A549 (cell line): ENCODE measurements at regions not wholly inside any gene's neighbourhood (a gene's known extent, or its start where the extent isn't known, plus 50 kb on each side); places are given as distances from the start of the nearest gene placed in this dataset.

Experiments used
- ATAC-seq, 2 experiments: fragments of 200-7000 bp in 1 of 2; fragments of >200 bp in 1 of 2; cut with Nextera tagmentation in 1 of 2; cut with Tn5 transposase in 1 of 2; 3 replicates each; pipeline versions ENCODE4 v1.8.0 to v1.9.1; 2018 to 2020; ENCODE audit warnings: mild to moderate bottlenecking in 1 of 2, moderate library complexity in 1 of 2
- CTCF ChIA-PET: fragments of 300-600 bp; sonication (Branson Sonifier 250); formaldehyde crosslinking; extraction: SDS; loops from one replicate; lab custom pipeline; 2021; ENCODE audit warnings: antibody characterized with exemption, inconsistent platforms; lab: Yijun Ruan, JAX
- POLR2A ChIA-PET: fragments of 350-600 bp; formaldehyde crosslinking; extraction: SDS; loops from one replicate; lab custom pipeline; 2021; ENCODE audit warnings: antibody characterized with exemption, inconsistent platforms; lab: Yijun Ruan, JAX
- DNase-seq, 2 experiments: peaks; one replicate each; pipeline versions ENCODE4 v3.0.0 to v3.0.0-alpha.2; 2011 to 2016; ENCODE audit warnings: low read depth in 1 of 2, low spot score in 1 of 2
- FAIRE-seq: peaks from 2 replicates; lab custom pipeline; 2011; peaks lifted over from hg19 to GRCh38; lab: Jason Lieb, UNC
- H3K27ac ChIP-seq, 2 experiments: fragments of >200 bp; sonication (Bioruptor Twin); formaldehyde crosslinking; 3 replicates each; pipeline ENCODE4 v1.5.1; 2016 to 2017
- H3K4me1 ChIP-seq: fragments of >200 bp; sonication (Bioruptor Twin); formaldehyde crosslinking; 3 replicates; pipeline ENCODE4 v1.6.1; 2016
- H3K4me2 ChIP-seq: fragments of >200 bp; sonication (Bioruptor Twin); formaldehyde crosslinking; 3 replicates; pipeline ENCODE4 v1.6.1; 2016
- H3K4me3 ChIP-seq: fragments of >200 bp; sonication (Bioruptor Twin); formaldehyde crosslinking; 3 replicates; pipeline ENCODE4 v1.5.1; 2016
- H3K9me3 ChIP-seq: fragments of >200 bp; sonication (Bioruptor Twin); formaldehyde crosslinking; 3 replicates; pipeline ENCODE4 v1.6.1; 2016
- CHD4 ChIP-seq: fragments of 200-600 bp; sonication (generic); IDR thresholded peaks from 2 replicates; pipeline ENCODE4 v1.6.1; 2016; ENCODE audit warnings: antibody characterized with exemption, mild to moderate bottlenecking, borderline replicate concordance
- EHF ChIP-seq: fragments of 250-450 bp; sonication (Bioruptor Pico); IDR thresholded peaks from 2 replicates; pipeline ENCODE4 v1.5.0; 2020; ENCODE audit warnings: mild to moderate bottlenecking
- EHMT2 ChIP-seq: fragments of 200-600 bp; sonication (generic); IDR thresholded peaks from 2 replicates; pipeline ENCODE4 v1.6.1; 2016; ENCODE audit warnings: antibody characterized with exemption, low read depth, mild to moderate bottlenecking, moderate library complexity
- FOSB ChIP-seq: fragments of 250-450 bp; sonication (Bioruptor Pico); IDR thresholded peaks from 2 replicates; pipeline ENCODE4 v1.5.0; 2020; ENCODE audit warnings: mild to moderate bottlenecking, moderate library complexity
- FOXS1 ChIP-seq: fragments of 250-450 bp; sonication (Bioruptor Pico); IDR thresholded peaks from 2 replicates; pipeline ENCODE4 v1.5.0; 2020; ENCODE audit warnings: mild to moderate bottlenecking, moderate library complexity
- HDAC2 ChIP-seq: fragments of 200-600 bp; sonication (generic); IDR thresholded peaks from 2 replicates; pipeline ENCODE4 v1.6.1; 2016
- HOXA7 ChIP-seq: fragments of 250-450 bp; sonication (Bioruptor Pico); IDR thresholded peaks from 2 replicates; pipeline ENCODE4 v1.5.0; 2020; ENCODE audit warnings: mild to moderate bottlenecking, moderate library complexity
- MAFK ChIP-seq: fragments of 450-650 bp; IDR thresholded peaks from 2 replicates; pipeline ENCODE4 v1.6.1; 2014; ENCODE audit not compliant: partially characterized antibody
- MAZ ChIP-seq: fragments of 150-350 bp; IDR thresholded peaks from 2 replicates; pipeline ENCODE4 v1.6.1; 2014; ENCODE audit warnings: antibody characterized with exemption, low read depth, low read length, borderline replicate concordance
- NPAS2 ChIP-seq: fragments of 250-450 bp; sonication (Bioruptor Pico); IDR thresholded peaks from 2 replicates; pipeline ENCODE4 v1.8.0; 2022; ENCODE audit warnings: mild to moderate bottlenecking, moderate library complexity, borderline replicate concordance
- PHF8 ChIP-seq: fragments of 200-600 bp; sonication (generic); IDR thresholded peaks from 2 replicates; pipeline ENCODE4 v1.6.1; 2016; ENCODE audit warnings: low read depth, mild to moderate bottlenecking, antibody characterized with exemption, moderate library complexity, borderline replicate concordance
- POLR2A ChIP-seq: IDR thresholded peaks from 2 replicates; pipeline ENCODE4 v1.6.1; 2012; ENCODE audit warnings: mild to moderate bottlenecking, low read length
- POLR2AphosphoS2 ChIP-seq: conservative IDR thresholded peaks from 2 replicates; pipeline ENCODE4 v1.6.1; 2012; ENCODE audit warnings: low read length, improper control_type of control experiment, inconsistent platforms
- RAD21 ChIP-seq, 2 experiments: fragments of >200 bp in 1 of 2; sonication (Bioruptor Twin) in 1 of 2; formaldehyde crosslinking in 1 of 2; IDR thresholded peaks in 1 of 2; conservative IDR thresholded peaks in 1 of 2; 2 replicates in 1 of 2; 3 replicates in 1 of 2; pipeline ENCODE4 v1.6.1; 2012 to 2018; ENCODE audit warnings: inconsistent platforms in 1 of 2
- RCOR1 ChIP-seq: fragments of 150-350 bp; IDR thresholded peaks from 2 replicates; pipeline ENCODE4 v1.6.1; 2014; ENCODE audit warnings: antibody characterized with exemption, low read length, low read depth
- SREBF2 ChIP-seq: fragments of 450-650 bp; IDR thresholded peaks from 2 replicates; pipeline ENCODE4 v1.6.1; 2014; ENCODE audit warnings: mild to moderate bottlenecking, moderate library complexity
- WGBS: methylation state at CpG from one replicate; pipeline ENCODE4 v1.1.6; 2017; ENCODE audit errors: missing lambda C conversion rate; 5-methylcytosine and 5-hydroxymethylcytosine counted together
- TF ChIP-seq, protein P1 (sequence below): fragments of 250-450 bp; sonication (Bioruptor Pico); IDR thresholded peaks from 2 replicates; pipeline ENCODE4 v1.5.0; 2021; ENCODE audit warnings: mild to moderate bottlenecking, moderate library complexity, borderline replicate concordance
- TF ChIP-seq, protein P2 (sequence below): fragments of 150-350 bp; IDR thresholded peaks from 2 replicates; pipeline ENCODE4 v1.6.1; 2014; ENCODE audit warnings: low read depth, mild to moderate bottlenecking, low read length
- TF ChIP-seq, protein P3 (sequence below): fragments of >200 bp; sonication (Bioruptor Twin); formaldehyde crosslinking; IDR thresholded peaks from 3 replicates; pipeline ENCODE4 v1.5.1; 2016
- TF ChIP-seq, protein P4 (sequence below): IDR thresholded peaks from 2 replicates; pipeline ENCODE4 v1.6.1; 2012

DNA sequence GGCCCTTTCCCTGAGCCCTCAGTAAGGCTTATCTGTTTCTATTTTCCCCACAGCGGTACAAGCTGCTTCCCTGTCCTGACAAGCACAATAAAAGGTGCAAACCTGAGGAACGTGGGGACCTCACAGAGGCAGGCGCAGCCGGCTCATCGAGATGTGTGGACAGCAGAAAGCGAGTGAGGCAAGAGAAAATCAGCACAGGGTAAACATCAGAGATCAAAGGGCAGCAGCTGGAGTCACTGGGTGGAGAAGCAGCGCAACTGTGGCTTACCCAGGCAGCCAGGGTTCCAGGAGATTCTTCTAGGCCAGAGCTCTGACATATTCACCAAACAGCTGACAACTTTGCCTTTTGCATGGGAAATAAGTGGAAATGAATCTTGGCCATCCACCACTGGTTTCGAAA lies 212.6 kb downstream of the WDR11 start (continued):
- TF ChIP-seq, protein P1, sequence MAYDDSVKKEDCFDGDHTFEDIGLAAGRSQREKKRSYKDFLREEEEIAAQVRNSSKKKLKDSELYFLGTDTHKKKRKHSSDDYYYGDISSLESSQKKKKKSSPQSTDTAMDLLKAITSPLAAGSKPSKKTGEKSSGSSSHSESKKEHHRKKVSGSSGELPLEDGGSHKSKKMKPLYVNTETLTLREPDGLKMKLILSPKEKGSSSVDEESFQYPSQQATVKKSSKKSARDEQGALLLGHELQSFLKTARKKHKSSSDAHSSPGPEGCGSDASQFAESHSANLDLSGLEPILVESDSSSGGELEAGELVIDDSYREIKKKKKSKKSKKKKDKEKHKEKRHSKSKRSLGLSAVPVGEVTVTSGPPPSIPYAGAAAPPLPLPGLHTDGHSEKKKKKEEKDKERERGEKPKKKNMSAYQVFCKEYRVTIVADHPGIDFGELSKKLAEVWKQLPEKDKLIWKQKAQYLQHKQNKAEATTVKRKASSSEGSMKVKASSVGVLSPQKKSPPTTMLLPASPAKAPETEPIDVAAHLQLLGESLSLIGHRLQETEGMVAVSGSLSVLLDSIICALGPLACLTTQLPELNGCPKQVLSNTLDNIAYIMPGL (CRISPR knock-in tag) = no peak
- no peak for TF ChIP-seq RCOR1

DNA sequence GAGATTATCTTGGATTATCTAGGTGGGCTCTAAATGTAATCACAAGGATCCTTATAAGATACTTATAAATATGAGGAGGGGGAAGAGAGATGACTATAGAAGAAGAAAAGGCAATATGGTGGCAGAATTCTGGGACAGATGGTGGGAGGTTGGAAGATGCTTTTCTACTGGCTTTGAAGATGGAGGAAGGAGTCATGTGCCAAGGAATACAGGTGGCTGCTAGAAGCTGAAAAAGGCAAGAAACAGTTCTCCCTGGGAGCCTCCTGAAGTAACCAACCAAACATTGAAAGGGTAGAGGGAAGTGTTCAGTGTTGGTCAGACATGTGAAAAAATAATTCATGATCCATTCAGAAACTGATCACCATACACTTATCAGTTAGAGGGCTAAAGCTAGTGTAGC lies 213.3 kb downstream of the WDR11 start:
- no peak for DNase-seq
- H3K4me1 ChIP-seq = no peaks in the 10 kb centered on the region
- no peaks in the 10 kb centered on the region; the same call in 2 of the 3 replicates for H3K9me3 ChIP-seq
- no peak overlapping the region for H3K4me3 ChIP-seq
- no peak for TF ChIP-seq FOSB (CRISPR knock-in tag)
- TF ChIP-seq EHMT2 = no peak
- TF ChIP-seq, all 56 proteins: peak for 0
- no peak for FAIRE-seq
- ChIA-PET CTCF (no interaction called here), POLR2A (no interaction called here)
- Histone ChIP-seq H3K27ac (no peak overlapping the region), H3K4me2 (no peak overlapping the region)
- no peak for ATAC-seq

DNA sequence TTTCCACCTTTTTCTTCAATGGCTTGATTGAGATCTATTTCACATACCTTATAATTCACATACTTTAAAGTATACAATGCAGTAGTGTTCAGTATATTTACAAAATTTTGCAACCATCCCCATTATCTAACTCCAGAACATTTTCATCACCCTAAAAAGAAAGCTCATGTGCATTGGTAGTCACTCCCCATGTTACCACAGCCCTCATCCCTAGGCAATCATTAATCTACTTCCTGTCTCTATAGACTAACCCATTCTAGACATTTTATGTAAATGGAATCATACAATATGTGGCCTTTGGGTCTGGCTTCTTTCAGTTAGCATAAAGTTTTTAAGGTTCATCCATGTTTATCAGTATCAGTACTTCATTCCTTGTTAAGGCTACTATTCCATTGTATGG lies 214.2 kb downstream of the WDR11 start:
- H3K4me1 ChIP-seq = no peaks in the 10 kb centered on the region
- ChIA-PET POLR2A (no interaction called here), CTCF (no interaction called here)
- ATAC-seq (no peak), FAIRE-seq (no peak), DNase-seq (no peak)
- TF ChIP-seq, protein P2, sequence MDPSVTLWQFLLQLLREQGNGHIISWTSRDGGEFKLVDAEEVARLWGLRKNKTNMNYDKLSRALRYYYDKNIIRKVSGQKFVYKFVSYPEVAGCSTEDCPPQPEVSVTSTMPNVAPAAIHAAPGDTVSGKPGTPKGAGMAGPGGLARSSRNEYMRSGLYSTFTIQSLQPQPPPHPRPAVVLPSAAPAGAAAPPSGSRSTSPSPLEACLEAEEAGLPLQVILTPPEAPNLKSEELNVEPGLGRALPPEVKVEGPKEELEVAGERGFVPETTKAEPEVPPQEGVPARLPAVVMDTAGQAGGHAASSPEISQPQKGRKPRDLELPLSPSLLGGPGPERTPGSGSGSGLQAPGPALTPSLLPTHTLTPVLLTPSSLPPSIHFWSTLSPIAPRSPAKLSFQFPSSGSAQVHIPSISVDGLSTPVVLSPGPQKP = no peak
- no peak for TF ChIP-seq FOXS1 (CRISPR knock-in tag)
- TF ChIP-seq, protein P3, sequence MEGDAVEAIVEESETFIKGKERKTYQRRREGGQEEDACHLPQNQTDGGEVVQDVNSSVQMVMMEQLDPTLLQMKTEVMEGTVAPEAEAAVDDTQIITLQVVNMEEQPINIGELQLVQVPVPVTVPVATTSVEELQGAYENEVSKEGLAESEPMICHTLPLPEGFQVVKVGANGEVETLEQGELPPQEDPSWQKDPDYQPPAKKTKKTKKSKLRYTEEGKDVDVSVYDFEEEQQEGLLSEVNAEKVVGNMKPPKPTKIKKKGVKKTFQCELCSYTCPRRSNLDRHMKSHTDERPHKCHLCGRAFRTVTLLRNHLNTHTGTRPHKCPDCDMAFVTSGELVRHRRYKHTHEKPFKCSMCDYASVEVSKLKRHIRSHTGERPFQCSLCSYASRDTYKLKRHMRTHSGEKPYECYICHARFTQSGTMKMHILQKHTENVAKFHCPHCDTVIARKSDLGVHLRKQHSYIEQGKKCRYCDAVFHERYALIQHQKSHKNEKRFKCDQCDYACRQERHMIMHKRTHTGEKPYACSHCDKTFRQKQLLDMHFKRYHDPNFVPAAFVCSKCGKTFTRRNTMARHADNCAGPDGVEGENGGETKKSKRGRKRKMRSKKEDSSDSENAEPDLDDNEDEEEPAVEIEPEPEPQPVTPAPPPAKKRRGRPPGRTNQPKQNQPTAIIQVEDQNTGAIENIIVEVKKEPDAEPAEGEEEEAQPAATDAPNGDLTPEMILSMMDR = no peak
- no peak for TF ChIP-seq HOXA7 (CRISPR knock-in tag)
- no peak for TF ChIP-seq CHD4
- TF ChIP-seq PHF8 = no peak
- no peak for TF ChIP-seq SREBF2
- no peak for TF ChIP-seq MAFK
- no peak for TF ChIP-seq HDAC2
- no peak for TF ChIP-seq EHF (CRISPR knock-in tag)
- no peak for TF ChIP-seq POLR2A
- no peak for TF ChIP-seq MAZ
- no peak for TF ChIP-seq FOSB (CRISPR knock-in tag)
- H3K9me3 ChIP-seq = no peaks in the 10 kb centered on the region; the same call in 2 of the 3 replicates
- H3K27ac ChIP-seq = no peak overlapping the region
- H3K4me3 ChIP-seq = no peak overlapping the region
- H3K4me2 ChIP-seq = no peak overlapping the region

DNA sequence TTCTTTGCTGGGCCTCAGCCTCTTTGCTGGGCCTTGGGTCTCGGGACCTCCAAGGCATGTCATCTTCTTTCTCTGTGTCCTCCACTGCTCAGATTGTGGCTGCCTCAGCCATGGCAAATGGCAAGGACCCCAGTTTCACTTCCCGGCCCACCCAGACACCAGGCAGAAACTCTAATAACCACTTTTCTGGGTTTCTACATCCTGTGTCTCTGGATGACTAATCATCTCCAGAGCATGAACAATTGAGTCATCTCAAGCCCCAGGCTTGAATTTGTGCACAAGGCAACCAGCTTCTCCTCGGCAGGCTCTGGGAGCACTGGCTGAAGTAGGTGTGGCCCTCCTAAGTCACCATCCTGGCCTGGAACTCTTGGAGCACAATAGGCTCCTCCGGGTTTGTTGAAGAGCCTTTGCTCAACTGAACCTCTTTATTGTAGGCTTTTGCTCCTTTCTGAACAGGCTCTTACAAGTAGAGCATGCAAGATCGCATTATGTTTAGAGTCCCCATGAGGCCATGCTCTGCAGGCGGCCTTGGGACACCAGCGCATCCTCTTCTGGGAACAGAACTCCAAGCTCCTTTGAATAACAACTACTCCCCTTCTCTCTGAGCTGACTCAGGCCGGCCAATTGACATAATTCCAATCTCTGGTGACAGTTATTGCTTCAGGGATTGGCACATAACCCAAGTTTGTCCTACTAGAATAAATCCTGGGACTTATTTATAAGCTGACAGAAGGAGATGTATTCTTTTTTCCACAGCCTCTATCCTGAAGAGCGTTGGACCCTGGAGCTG lies 218.1 kb downstream of the WDR11 start:
- POLR2A ChIA-PET = no interaction called here
- no peak for FAIRE-seq
- CTCF ChIA-PET = interaction anchor here (0.8 kb wide), 1 partner anchor 669 kb away, joined by 3 read pairs; no protein-coding TSS in a partner anchor

More for the DNA sequence above, 218.1 kb downstream of the WDR11 start:
- Histone ChIP-seq H3K4me2 (no peak overlapping the region), H3K27ac (no peak overlapping the region), H3K4me3 (no peak overlapping the region), H3K4me1 (no peaks in the 10 kb centered on the region), H3K9me3 (no peaks in the 10 kb centered on the region; the same call in 2 of the 3 replicates)
- WGBS = 40% methylated on average over 8 of the region's 9 CpGs
- no peak for TF ChIP-seq SREBF2
- no peak for TF ChIP-seq EHMT2
- TF ChIP-seq EHF (CRISPR knock-in tag) = no peak
- no peak for TF ChIP-seq POLR2AphosphoS2
- TF ChIP-seq, protein P4, sequence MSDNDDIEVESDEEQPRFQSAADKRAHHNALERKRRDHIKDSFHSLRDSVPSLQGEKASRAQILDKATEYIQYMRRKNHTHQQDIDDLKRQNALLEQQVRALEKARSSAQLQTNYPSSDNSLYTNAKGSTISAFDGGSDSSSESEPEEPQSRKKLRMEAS = no peak
- no peak for TF ChIP-seq MAZ
- no peak for TF ChIP-seq NPAS2
- no peak for TF ChIP-seq RAD21 (conservative IDR thresholded peaks at IDR 0.05 in 1 of 2, IDR thresholded peaks at IDR 0.05 in 1 of 2)
- TF ChIP-seq RCOR1 = no peak
- TF ChIP-seq CHD4 = no peak
- ATAC-seq = no peak
- peak in 1 of 2 experiments; percentile 21 for DNase-seq
